RWPE2 (cell line): ENCODE measurements at regions not wholly inside any gene's neighbourhood (a gene's known extent, or its start where the extent isn't known, plus 50 kb on each side); places are given as distances from the start of the nearest gene placed in this dataset.
A peak's percentile ranks its signal among the peaks of the same experiment; 100 is the strongest.

Experiments
- ATAC-seq: fragments of 200-7000 bp; cut with Tn5 transposase; 3 replicates; pipeline ENCODE4 v1.9.1; 2021; ENCODE audit warnings: low read depth
- DNase-seq: peaks from one replicate; pipeline ENCODE4 v3.0.0-alpha.2; 2020; ENCODE audit warnings: low spot score
- H3K27ac ChIP-seq: fragments of 450-650 bp; 2 replicates; pipeline ENCODE4 v1.5.1; 2017; ENCODE audit warnings: mild to moderate bottlenecking; ENCODE audit not compliant: poor library complexity, severe bottlenecking
- H3K27me3 ChIP-seq: fragments of 250-450 bp; sonication (Bioruptor Pico); 2 replicates; pipeline ENCODE4 v1.5.1; 2021; ENCODE audit warnings: mild to moderate bottlenecking, moderate library complexity; ENCODE audit not compliant: insufficient read depth, poor library complexity, severe bottlenecking
- H3K36me3 ChIP-seq: fragments of 250-450 bp; sonication (Bioruptor Pico); 2 replicates; pipeline ENCODE4 v1.5.1; 2020; ENCODE audit warnings: low read depth, mild to moderate bottlenecking, moderate library complexity
- H3K4me1 ChIP-seq: fragments of 250-450 bp; sonication (Bioruptor Pico); 2 replicates; pipeline ENCODE4 v1.5.1; 2021; ENCODE audit warnings: mild to moderate bottlenecking, moderate library complexity; ENCODE audit not compliant: insufficient read depth, poor library complexity, severe bottlenecking
- H3K4me3 ChIP-seq: fragments of 250-450 bp; sonication (Bioruptor Pico); 2 replicates; pipeline ENCODE4 v1.5.1; 2021; ENCODE audit warnings: mild to moderate bottlenecking, moderate library complexity; ENCODE audit not compliant: severe bottlenecking
- H3K9me3 ChIP-seq: fragments of 250-450 bp; sonication (Bioruptor Pico); 2 replicates; pipeline ENCODE4 v1.5.1; 2021; ENCODE audit warnings: mild to moderate bottlenecking, moderate library complexity; ENCODE audit not compliant: severe bottlenecking
- TF ChIP-seq, protein P1 (sequence below): fragments of 450-650 bp; IDR thresholded peaks from one replicate; pipeline ENCODE4 v1.5.1; 2017; ENCODE audit warnings: mild to moderate bottlenecking, moderate library complexity; ENCODE audit not compliant: poor library complexity, severe bottlenecking

DNA sequence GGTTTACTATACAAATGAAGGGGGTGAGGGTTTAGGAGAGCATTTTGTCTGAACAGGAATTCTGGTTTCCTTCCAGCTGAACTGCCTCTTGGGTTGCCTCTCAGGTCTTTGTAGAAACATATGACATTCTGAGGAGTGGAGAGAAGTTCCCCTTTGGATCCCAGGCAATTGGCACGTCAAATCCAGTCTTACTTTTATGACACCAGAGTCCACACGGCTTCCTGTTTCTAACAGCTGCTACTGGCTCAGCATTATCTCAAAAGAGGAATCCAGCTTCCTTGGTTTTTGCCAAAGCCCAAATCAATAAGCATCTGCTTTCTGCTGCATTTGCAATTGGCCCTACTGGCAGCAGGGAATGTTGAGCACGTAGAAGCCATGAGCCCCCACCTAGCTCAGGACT lies 97.6 kb upstream of the FAM20A start:
- peaks cover 15% of the 10 kb centered on the region for H3K4me1 ChIP-seq
- ATAC-seq (no peak), DNase-seq (no peak)
- H3K9me3 ChIP-seq, result no peaks in the 10 kb centered on the region
- H3K27me3 ChIP-seq, result no peaks in the 10 kb centered on the region
- no peaks in the 10 kb centered on the region for H3K36me3 ChIP-seq
- no peak overlapping the region for H3K27ac ChIP-seq
- no peak overlapping the region for H3K4me3 ChIP-seq
- TF ChIP-seq, protein P1, sequence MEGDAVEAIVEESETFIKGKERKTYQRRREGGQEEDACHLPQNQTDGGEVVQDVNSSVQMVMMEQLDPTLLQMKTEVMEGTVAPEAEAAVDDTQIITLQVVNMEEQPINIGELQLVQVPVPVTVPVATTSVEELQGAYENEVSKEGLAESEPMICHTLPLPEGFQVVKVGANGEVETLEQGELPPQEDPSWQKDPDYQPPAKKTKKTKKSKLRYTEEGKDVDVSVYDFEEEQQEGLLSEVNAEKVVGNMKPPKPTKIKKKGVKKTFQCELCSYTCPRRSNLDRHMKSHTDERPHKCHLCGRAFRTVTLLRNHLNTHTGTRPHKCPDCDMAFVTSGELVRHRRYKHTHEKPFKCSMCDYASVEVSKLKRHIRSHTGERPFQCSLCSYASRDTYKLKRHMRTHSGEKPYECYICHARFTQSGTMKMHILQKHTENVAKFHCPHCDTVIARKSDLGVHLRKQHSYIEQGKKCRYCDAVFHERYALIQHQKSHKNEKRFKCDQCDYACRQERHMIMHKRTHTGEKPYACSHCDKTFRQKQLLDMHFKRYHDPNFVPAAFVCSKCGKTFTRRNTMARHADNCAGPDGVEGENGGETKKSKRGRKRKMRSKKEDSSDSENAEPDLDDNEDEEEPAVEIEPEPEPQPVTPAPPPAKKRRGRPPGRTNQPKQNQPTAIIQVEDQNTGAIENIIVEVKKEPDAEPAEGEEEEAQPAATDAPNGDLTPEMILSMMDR, result no peak

DNA sequence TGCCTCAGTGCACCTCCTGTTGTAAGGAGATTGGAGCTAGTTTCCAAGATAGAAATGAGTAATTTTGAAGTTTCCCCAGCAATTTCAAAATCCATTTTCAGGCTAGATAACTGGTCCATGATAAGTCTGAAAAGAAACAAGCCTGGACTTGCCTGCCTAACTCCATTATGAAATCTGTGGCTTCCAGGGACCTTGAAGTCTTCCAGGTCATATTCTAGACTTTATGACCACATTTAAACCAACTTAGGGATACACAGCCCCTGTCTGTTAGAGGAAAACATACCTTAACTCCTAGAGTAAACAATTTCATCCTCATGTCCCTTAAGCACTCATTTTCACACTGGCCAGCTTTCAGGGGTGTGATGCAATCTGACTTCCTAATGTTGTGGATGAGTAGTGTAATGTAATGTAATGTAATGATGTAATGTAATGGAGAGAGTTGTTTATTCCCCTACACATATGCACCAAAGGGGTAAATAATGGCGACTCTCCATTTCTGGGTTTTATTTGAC lies 96.7 kb upstream of the FAM20A start:
- TF ChIP-seq, protein P1, result no peak
- Histone ChIP-seq H3K9me3 (no peaks in the 10 kb centered on the region), H3K4me3 (no peak overlapping the region), H3K27ac (no peak overlapping the region), H3K4me1 (peaks cover 15% of the 10 kb centered on the region), H3K27me3 (no peaks in the 10 kb centered on the region), H3K36me3 (no peaks in the 10 kb centered on the region)
- DNase-seq, result no peak
- peak; percentile 79 for ATAC-seq

DNA sequence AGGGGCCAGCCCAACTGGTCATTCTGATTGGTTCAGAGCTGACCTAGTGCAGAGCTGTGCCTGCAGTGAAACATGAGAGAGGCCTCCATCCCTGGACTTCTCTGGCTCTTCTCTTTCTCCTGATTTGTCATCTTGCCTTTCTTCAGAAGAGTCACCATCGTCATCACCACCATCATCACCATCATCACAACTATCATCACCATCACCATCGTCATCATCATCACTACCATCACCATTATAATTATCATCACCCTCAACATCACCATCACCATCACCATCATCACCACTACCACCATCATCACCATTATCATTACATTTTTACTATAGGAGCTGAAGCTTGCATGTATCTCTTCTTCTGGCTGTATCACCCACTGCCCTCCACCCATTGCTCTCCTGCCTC lies 94.5 kb upstream of the FAM20A start:
- TF ChIP-seq, protein P1, result no peak
- DNase-seq (no peak), ATAC-seq (no peak)
- no peaks in the 10 kb centered on the region for H3K36me3 ChIP-seq
- peaks cover 15% of the 10 kb centered on the region for H3K4me1 ChIP-seq
- no peak overlapping the region for H3K27ac ChIP-seq
- H3K4me3 ChIP-seq, result no peak overlapping the region
- H3K27me3 ChIP-seq, result no peaks in the 10 kb centered on the region
- no peaks in the 10 kb centered on the region for H3K9me3 ChIP-seq

DNA sequence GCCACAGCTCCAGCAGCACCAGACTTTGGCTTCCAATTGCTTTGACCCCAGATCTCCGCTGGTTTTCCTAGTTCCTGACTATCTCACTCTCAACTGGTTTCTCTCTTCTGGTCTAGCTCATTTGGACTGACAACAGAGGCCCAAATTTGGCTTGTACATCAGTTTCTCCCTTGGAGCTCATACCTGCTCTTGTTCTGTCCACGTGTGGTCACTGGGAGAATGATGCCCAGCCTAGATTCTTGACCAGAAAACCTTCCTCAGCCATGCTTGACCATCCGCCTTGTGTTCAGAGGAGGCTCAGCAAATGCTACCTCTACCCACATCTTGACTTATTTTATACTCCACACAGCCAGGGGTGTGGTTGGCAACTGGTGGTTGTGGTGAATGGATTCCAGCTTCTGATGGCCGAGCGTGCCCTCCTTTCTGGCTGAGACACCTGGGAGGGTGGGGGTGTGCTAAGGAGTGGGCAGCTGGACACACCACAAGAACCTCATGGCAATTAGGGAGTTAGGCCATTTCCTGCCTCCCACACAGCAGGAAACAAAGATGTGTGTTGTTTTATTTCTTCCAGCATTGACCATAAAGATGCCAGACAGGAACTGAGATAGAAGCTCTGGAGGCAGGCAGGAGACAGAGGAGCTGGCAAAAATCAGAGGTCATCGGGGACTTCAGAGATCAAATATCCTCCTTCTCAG lies 93.8 kb upstream of the FAM20A start:
- no peaks in the 10 kb centered on the region for H3K27me3 ChIP-seq
- TF ChIP-seq, protein P1, result no peak
- no peak overlapping the region for H3K27ac ChIP-seq
- DNase-seq (no peak), ATAC-seq (no peak)
- H3K4me3 ChIP-seq, result no peak overlapping the region
- H3K9me3 ChIP-seq, result no peaks in the 10 kb centered on the region
- H3K36me3 ChIP-seq, result no peaks in the 10 kb centered on the region
- peaks cover 15% of the 10 kb centered on the region for H3K4me1 ChIP-seq

DNA sequence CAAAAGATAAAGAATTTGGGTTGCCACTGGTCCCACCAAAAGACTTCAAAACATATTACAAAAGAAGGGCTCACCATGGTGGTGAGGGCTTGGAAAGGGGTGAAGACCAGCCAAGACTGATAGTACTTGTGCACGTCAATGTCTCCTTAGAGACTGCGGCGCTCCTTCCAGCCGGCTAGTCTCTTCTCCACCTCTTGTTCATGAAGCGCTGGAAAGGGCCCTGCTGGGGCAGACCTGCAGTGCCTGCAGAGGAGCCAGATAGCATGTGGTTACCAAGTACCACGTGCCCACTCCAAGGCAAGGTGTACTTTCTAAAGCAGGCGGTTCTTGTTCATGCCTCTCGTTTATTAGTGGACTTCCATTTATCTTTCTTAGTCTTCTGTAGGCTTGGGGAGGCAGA lies 92.7 kb upstream of the FAM20A start:
- DNase-seq (no peak), ATAC-seq (no peak)
- Histone ChIP-seq H3K9me3 (no peaks in the 10 kb centered on the region), H3K36me3 (no peaks in the 10 kb centered on the region), H3K27me3 (no peaks in the 10 kb centered on the region), H3K4me3 (no peak overlapping the region), H3K4me1 (peaks cover 15% of the 10 kb centered on the region), H3K27ac (no peak overlapping the region)
- TF ChIP-seq, protein P1, result no peak
